Transverse colon (tissue), 4 donors: ENCODE measurements at regions not wholly inside any gene's neighbourhood (a gene's known extent, or its start where the extent isn't known, plus 50 kb on each side); places are given as distances from the start of the nearest gene placed in this dataset.

ENCODE experiments used
- DNase-seq: peaks from one replicate; pipeline ENCODE4 v3.0.0-alpha.2; 2019
- H3K27ac ChIP-seq, 4 donors: fragments of 200-600 bp; sonication (generic); 2 replicates each; pipeline ENCODE4 v1.5.1; 2016 to 2018; ENCODE audit warnings: inconsistent platforms in 4 of 4
- H3K27me3 ChIP-seq: fragments of 200-600 bp; sonication (generic); 2 replicates; pipeline ENCODE4 v1.5.1; 2017; ENCODE audit warnings: inconsistent platforms
- H3K36me3 ChIP-seq, 4 donors: fragments of 200-600 bp; sonication (generic); 2 replicates each; pipeline ENCODE4 v1.5.1; 2017 to 2019; ENCODE audit warnings: inconsistent platforms in 4 of 4
- H3K4me1 ChIP-seq, 4 donors: fragments of 200-600 bp; sonication (generic); 2 replicates each; pipeline ENCODE4 v1.5.1; 2017 to 2020; ENCODE audit warnings: inconsistent platforms in 4 of 4
- H3K4me3 ChIP-seq, 4 donors: fragments of 200-600 bp; sonication (generic); 1 replicate in 1 of 4; 2 replicates in 3 of 4; pipeline versions ENCODE4 v1.5.1 to v1.6.1; 2017 to 2019; ENCODE audit warnings: inconsistent platforms in 4 of 4
- H3K9me3 ChIP-seq, 2 donors: fragments of 200-600 bp; sonication (generic); 2 replicates each; pipeline ENCODE4 v1.5.1; 2017 to 2019; ENCODE audit warnings: inconsistent platforms in 2 of 2
- CTCF ChIP-seq, 5 experiments: fragments of 200-600 bp in 3 of 5; fragments of 450-650 bp in 2 of 5; sonication (generic) in 3 of 5; IDR thresholded peaks; 1 replicate in 2 of 5; 2 replicates in 3 of 5; pipeline ENCODE4 v1.5.1; 2016 to 2017; ENCODE audit warnings: antibody characterized with exemption in 5 of 5, inconsistent platforms in 3 of 5, mild to moderate bottlenecking in 2 of 5, moderate library complexity in 1 of 5
- EP300 ChIP-seq: sonication (generic); formaldehyde crosslinking; IDR thresholded peaks from one replicate; pipeline ENCODE4 v1.6.1; 2017; ENCODE audit warnings: antibody characterized with exemption, low read depth
- POLR2A ChIP-seq: fragments of 450-650 bp; IDR thresholded peaks from one replicate; pipeline ENCODE4 v1.6.1; 2016; ENCODE audit warnings: antibody characterized with exemption, mild to moderate bottlenecking, moderate library complexity
- POLR2AphosphoS5 ChIP-seq, 3 donors: sonication (generic); formaldehyde crosslinking; IDR thresholded peaks; one replicate each; pipeline ENCODE4 v1.6.1; 2016; ENCODE audit warnings: antibody characterized with exemption in 3 of 3
- WGBS, 2 donors: methylation state at CpG; one replicate each; pipeline ENCODE4 v1.1.5; 2018; ENCODE audit warnings: low coverage in 1 of 2; 5-methylcytosine and 5-hydroxymethylcytosine counted together
- in situ Hi-C, 4 donors: fragments of 200-750 bp; cut with MboI; loops; one replicate each; pipeline versions ENCODE4 v1.15.0 to v1.15.1; 2017; ENCODE audit warnings: low sequenced_read_pairs in 3 of 4, low pct_ligation_motif_present in 1 of 4, low pct_unique_long_range_greater_than_20kb in 1 of 4
- intact Hi-C: fragments of 100-400 bp; cut with DNase I; formaldehyde crosslinking; loops from one replicate; pipeline ENCODE4 v1.15.1; 2023; ENCODE audit warnings: low total_unique reads

GRCh38 chr5:126718236-126718868 is 58.6 kb upstream of the LMNB1 start:
- in situ Hi-C loops = no loop called here
- Histone ChIP-seq H3K36me3 (no peaks in the 10 kb centered on the region), H3K27me3 (no peaks in the 10 kb centered on the region), H3K4me1 (no peaks in the 10 kb centered on the region), H3K27ac (no peak overlapping the region), H3K4me3 (no peak overlapping the region), H3K9me3 (no peaks in the 10 kb centered on the region)
- TF ChIP-seq POLR2AphosphoS5 (IDR thresholded peaks at IDR 0.05) (no peak), POLR2A (no peak), EP300 (no peak), CTCF (IDR thresholded peaks at IDR 0.05) (no peak)
- no peak for DNase-seq
- intact Hi-C loops = no loop called here
- WGBS, 2 donors = 13 to 56% methylated on average over 2 to 10 of the region's 10 CpGs

- Histone ChIP-seq H3K27ac (no peak overlapping the region), H3K4me1 (no peaks in the 10 kb centered on the region), H3K9me3 (no peaks in the 10 kb centered on the region), H3K4me3 (no peak overlapping the region), H3K27me3 (no peaks in the 10 kb centered on the region), H3K36me3 (no peaks in the 10 kb centered on the region)
- DNase-seq = no peak
- in situ Hi-C loops = no loop called here
- no peak for TF ChIP-seq POLR2A
- no peak for TF ChIP-seq POLR2AphosphoS5 (IDR thresholded peaks at IDR 0.05)
- TF ChIP-seq EP300 = no peak
- no peak for TF ChIP-seq CTCF (IDR thresholded peaks at IDR 0.05)
- WGBS, 2 donors = 86 to 91% methylated on average over 4 of the region's 4 CpGs
- intact Hi-C loops = no loop called here
These were observed 56.6 kb upstream of the LMNB1 start for GRCh38 chr5:126720369-126720768.

- WGBS, 2 donors = 69 to 73% methylated on average over 2 of the region's 2 CpGs
- H3K4me1 ChIP-seq = no peaks in the 10 kb centered on the region
These were observed 53.3 kb upstream of the LMNB1 start for GRCh38 chr5:126723643-126724042.

More at GRCh38 chr5:126723643-126724042, 53.3 kb upstream of the LMNB1 start:
- no peak for DNase-seq
- H3K4me3 ChIP-seq = no peak overlapping the region
- in situ Hi-C loops = no loop called here
- no peaks in the 10 kb centered on the region for H3K27me3 ChIP-seq
- H3K9me3 ChIP-seq = no peaks in the 10 kb centered on the region
- no peak overlapping the region for H3K27ac ChIP-seq
- TF ChIP-seq POLR2A (no peak), POLR2AphosphoS5 (IDR thresholded peaks at IDR 0.05) (no peak), CTCF (IDR thresholded peaks at IDR 0.05) (no peak), EP300 (no peak)
- H3K36me3 ChIP-seq = no peaks in the 10 kb centered on the region
- intact Hi-C loops = no loop called here
